Glomerular visceral epithelial cell (primary cell): ENCODE measurements at regions not wholly inside any gene's neighbourhood (a gene's known extent, or its start where the extent isn't known, plus 50 kb on each side); places are given as distances from the start of the nearest gene placed in this dataset.

Experiments
- DNase-seq: peaks from one replicate; pipeline ENCODE4 v3.0.0-alpha.2; 2016; ENCODE audit errors: extremely low spot score

DNA sequence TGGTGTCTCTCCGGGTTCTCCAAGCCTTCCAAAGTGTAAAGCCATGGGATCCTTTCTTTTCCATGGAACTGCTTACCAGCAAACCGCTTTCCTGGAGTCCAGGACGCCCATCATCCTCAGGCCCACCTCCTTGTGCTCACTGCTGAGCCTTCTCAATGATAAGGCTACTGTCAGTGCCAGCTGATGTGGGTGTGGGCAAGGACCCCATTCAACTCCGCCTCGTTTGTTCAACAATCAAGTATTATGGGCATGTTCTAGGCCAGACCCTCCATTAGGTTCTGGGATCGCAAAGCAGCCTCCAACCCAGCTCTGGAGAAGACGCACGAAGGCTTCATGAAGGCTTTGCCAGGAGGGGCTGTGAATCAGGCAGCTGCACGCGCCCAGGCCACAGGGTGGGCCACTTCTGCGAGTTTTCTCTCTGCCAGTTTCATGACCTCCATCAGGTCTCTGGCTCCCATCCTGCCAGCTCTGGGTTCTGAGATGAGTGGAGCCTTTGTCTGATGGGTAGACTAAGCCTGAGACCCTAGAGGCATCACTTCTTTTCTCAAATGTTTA, 177.1 kb downstream of the MRPL14 start:
- no peak for DNase-seq

DNA sequence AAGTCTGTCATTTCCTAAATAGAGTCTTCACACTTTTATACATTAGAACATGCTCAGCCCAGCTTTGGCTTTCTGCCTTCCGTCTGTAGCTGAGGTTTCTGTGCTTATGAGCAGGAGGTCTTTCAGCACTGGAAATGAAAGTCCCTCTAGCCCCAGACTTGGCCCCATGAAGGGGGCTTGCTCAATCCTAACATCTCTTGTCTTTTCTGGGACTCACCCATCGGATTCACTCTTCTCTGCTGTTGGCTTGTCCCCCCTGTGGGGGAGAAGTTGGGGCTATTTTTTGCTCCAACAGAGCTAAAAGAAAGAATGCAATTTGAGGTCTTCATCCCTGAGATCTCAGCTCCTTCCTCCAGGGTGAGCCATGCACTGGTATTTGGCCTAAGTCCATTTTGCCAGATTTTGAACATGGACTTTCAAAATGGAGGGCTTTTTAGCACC, 177.7 kb downstream of the MRPL14 start:
- peak; percentile 34 for DNase-seq

DNA sequence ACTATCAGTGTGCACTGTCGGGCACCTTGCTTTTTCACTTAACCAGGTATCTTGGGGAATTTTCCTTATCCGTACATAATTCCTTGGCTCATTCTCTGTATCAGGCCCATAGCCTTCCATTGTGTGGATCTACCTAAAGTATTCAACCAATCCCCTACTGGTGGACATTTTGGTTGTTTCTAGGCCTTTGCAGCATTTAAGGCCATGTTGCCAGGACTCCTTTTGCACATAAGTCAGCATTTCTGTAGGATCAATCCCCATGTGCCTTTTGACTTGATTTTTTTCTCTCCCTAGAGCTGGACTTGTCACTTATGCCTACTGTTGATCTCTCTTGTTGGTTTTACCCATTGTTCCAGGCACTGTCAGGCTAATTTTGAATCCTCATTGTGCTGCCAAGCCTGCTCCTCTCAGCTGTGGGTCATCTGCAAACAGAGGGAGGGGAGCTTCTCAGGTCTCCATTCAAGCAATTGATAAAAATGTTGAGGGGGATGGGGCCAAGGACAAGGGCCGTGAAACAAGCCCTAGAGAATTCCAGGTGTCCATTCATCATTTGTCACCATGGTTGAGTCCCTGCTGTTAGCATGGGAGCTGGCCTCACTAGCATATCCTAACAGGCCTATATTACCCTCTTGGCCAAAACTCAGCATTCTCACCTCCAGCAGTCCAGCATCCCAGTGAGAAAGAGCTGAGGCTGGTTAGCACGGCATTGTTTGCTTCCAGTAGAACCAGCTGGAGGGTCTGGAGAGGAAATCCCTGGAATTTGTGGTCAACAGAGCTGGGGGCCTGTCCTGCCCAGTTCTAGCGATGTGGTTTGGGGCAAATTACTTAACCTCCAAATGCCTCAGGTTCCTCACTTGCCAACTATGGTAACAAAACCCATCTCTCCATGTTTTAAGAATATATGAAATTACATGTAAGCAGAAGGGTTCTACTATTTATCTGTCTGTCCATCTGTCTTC, 178.4 kb downstream of the MRPL14 start:
- peak; percentile 91 for DNase-seq

DNA sequence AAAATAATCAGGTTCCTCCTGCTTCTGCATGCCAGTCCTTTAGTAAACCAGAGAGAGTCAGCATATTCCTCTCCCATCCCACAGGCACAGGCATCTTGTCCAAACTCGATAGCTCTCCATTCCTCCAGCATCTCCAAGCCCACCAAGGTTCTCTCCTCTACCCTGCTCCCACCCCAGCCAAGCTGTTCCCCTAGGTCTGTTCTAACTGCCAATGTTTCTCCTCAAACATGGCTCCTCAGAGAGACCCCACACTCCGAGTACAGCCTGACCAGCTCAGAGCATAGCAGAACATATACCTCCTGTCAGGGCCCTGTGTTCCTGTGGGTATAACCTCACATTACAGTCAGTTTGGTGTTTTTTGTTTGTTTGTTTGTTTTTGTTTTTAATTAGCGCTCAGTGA, 177.8 kb downstream of the VEGFA start:
- DNase-seq = no peak

DNA sequence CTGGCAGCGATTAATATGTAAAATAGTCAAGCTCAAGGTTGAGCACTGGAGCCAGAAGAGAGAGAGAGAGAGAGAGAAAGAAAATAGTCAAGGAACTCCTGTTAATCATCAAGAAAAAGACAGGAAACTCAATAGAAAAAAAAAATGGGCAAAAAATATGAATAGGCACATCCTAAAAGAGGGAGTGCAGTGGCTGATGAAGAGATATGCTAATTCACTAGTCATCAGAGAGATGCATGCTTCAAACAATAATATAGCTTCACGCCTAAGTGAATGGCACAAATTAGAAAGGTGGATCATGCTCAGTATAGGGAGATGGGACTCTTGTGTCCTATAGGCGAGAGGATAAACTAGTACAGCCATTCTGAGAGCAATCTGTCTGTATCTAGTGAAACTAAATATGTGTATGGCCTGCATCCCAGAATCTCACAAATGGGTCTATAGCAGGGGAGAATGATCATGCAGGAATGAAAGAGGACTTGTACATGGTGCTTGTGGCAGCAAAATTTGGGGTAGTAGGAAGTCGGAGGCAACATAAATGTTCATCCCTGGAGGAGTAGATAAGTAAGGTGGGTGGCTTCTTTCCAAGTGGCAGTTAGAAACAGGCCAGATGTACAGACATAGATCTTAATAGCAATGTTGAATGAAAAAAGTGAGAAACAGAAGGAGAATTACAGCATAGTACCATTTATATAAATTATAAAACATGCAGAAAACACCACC, 176.8 kb downstream of the VEGFA start:
- DNase-seq = no peak

DNA sequence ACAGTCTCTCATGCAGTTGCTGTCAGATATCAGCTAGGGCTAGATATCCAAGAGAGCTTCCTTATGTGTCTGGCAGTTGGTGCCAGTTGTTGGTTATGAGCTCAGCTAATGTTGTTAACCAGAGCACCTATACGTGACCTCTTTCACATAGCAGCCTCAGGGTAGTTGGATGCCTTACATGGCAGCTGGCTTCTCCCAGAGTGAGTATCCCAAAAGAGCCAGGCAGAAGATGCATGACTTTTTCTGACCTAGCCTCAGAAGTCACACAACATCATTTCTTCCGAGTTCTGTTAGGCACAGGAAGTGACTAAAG, 175.7 kb downstream of the VEGFA start:
- no peak for DNase-seq

DNA sequence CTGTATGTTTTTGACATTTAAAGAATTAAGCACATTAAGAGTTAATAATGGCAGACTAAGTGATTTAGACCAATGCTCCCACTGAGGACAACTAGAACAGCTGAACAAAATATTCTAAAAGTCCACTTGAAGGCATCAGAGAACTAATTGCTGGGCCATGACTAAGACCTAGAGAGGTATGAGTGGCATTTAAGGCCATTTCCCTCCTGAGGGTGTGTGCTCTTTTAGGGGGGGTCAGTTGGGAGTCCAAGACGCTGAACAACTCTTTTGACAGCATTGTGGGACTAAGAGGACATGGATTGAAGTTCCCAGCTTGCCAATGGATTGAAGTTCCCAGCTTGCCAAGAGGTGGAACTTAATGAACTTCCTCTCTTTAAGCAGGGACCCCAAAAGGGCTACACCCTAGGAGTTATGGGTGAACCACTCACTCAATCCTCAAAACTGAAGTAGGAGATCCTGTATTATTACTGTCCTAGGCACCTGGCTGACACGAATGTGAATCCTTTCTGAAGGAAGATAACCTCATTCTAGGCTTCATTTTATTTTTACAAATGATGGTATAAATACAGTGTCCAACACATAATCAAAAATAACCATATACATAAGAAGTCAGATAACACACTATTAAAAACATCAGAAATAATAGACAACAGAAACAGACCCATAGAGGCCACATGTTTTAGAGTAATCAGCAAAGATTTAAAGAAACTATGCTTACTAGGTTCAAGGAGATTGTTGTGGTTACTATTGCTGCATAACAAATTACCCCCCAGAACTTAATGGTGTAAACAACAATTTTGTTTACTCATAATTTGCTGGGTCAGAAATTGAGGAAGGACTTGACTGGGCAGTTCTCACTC, 175.1 kb downstream of the VEGFA start:
- no peak for DNase-seq

DNA sequence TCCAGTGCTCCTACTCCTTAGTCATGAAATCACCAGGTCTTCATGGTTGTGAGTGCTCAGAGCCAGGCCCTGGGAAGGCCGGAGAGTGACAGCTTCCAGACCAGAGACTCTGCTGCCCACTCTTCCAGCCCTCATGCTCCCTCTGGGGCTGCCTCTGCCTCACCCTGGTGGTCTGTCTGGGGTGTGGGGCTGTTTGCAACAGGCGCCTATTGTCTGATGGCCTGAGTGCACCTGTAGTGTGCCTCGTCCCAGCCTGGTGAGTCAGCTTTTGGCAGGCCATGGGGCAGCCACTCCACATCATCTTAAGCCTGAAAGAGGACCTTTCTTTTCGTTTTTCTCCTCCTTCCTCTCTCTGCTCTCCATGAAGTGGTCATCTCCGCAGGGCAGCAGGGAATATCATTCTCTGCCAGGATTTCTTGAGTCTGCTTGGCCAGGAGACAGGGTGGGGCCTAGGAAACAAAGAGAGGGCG, 173.8 kb downstream of the VEGFA start:
- DNase-seq = no peak

DNA sequence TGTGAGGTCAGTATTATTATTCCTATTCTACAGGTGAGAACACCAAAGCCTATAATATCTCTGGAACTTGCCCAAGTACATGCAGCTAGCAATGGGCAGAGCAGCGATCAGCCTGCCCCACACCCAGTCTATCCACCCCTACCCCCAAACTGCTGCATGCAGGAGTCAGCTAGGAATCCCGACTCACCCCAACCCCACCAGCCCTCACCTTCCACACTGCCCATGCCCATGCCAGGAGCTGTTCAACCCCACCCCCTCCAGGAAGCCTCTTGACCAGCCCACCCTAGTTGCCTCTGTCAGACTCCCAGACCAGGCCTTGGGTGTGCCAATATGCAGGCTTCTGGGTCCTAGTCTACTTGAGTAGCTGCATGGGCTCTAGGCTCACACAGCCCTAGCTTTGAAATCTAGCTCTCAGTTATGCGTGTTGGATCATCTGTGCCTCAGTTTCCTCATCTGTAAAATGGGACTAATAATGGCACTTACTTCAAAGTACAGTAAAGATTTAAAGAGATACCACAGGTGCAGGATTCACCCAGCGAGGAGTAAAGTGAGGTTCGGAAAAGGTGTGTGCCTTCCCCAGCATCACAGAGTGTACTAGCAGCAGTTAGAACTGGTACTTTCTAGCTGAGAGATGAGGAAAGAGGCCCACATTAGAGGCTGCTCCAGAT, 173.2 kb downstream of the VEGFA start:
- DNase-seq = no peak

DNA sequence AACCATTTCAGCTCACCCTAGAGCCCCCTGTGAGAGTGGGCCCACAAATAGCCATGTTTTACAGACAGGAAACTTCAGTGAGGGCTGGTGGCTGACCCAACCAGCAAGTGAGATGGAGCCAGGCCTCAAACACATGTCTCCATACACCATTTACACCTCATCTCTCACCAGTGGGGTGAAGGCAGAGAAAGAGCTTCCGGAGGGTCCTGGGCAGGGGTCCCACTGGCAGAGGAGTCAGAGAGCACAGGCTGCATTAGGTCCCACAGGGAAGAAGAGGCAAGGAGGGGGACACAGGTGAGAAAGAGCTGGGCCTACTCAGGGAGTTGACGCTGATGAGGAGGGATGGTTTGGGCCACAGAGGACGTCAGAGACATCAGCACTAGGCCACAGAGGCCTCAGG, 172.6 kb downstream of the VEGFA start:
- no peak for DNase-seq

DNA sequence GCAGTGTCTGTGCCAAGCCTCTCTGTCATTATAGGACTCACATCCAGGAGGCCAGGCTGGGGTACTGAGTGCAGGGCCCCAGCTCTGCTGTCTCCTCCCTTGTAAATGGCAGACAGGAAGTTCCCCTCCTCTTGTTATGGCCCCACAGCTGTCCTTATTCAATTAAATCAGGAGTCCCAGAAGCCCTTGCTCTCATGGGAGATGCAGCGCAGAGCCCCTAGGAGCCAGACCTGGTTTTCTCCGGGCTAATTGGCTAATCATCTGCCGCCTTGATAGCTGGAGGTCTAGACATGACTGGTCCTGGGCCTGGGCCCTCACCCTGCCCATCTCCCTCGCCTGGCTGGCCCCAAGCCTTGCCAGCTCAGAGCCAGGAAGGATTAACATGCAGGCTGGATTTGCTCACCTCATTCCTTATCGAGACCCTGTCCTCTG, 172.0 kb downstream of the VEGFA start:
- DNase-seq = no peak

DNA sequence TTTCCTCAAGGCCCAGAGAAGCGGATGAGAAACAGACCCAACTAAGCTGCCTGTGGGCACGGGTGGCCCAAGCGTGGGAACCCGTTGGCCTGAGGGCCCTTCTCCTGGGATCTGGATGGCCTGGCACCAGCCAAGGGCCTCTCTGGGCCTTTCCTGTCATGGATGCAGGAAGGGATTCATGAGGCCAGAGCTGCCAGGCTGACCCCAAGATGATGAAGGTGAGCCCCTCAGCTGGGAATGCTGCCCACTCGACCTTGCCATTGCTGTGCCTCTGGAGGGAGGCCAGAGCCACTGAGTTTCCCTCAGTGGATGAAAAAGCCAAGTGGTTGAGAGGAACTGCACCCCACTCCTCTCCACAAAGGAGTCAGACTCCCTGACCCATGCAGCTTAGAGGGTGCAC, 171.2 kb downstream of the VEGFA start:
- DNase-seq = no peak

DNA sequence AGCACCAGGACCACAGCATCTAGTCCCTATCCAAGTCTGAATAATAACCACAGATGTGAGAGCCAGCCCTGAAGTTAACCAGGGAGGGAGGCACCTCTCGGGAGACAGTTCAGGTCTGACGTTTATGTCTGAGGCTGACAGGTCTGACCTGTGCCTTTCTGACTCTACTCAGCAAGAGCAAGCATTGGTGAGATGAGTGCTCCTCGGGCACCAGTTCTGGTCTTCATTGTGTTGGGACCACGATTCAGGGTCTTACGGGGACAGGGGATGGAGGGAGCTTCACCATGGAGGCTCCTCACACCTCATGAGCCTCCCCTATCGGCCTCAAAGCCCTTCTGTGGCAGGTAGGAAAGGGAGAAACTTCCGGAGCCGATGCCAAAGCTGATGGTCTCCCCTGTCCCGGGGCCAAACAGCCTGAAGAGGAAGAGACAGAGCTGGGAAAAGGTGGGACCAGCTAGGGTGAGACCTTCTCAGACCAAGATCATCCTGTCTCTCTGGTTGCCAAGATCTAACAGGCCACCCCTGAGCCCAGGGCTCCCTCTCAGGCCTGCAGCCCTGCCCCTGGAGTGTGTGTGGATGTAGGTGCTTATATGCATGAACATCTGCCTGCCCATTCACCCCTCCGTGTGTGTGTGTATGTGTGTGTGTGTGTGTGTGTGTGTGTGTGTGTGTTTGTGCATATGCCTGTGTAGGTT, 170.5 kb downstream of the VEGFA start:
- DNase-seq = no peak

DNA sequence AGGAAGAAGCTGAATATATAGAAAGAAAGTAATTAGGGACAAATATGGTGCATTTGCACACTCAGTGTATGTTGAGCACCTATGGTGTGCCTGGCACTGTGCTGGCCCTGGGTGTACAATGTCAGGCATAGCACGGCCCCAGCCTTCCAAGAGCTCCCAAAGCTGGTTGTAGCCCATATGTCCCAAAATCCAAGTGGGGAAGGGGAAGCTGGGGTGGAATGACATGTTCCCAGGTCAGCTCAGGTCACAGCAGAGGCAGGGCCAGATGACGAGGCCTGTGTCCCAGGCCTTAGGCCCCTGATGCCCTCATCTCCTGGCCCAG, 170.0 kb downstream of the VEGFA start:
- no peak for DNase-seq

DNA sequence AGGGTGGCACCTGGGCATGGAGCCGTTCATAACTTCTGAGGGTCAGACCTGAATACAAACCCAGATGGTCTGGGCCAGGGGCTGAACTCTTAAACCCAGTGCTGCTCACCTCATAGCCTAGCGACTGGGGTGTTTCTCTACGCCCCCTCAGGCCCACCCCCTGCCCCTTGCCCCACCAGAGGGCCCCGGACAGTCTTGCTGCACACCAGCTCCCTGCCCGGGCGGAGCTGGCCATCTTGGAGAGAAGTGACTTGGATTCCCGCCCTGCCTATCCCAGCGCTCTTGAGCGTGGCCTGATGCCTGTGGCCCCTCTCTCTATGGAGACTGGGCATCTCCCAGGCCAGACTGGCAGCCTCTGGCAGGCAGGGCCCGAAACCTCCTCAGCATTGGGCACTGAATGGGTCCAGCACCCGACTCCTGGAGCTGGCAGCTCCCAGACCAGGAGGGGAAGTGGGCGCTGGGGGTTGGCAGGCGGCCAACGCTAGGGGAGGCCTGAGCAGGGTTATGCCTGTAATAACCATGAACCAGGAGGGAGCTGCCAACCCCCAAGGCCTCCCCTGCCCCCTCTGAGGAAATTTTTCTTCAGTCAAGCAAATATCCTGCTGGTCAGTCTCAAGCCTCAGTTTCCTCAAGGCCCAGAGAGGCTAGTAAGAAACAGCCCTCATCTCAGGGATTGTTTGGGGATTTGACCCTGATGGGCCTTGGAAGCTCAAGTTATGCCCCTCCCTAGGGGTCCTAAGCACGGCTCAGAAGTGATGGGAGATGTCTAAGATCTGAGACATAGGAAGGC, 169.5 kb downstream of the VEGFA start:
- DNase-seq = no peak

DNA sequence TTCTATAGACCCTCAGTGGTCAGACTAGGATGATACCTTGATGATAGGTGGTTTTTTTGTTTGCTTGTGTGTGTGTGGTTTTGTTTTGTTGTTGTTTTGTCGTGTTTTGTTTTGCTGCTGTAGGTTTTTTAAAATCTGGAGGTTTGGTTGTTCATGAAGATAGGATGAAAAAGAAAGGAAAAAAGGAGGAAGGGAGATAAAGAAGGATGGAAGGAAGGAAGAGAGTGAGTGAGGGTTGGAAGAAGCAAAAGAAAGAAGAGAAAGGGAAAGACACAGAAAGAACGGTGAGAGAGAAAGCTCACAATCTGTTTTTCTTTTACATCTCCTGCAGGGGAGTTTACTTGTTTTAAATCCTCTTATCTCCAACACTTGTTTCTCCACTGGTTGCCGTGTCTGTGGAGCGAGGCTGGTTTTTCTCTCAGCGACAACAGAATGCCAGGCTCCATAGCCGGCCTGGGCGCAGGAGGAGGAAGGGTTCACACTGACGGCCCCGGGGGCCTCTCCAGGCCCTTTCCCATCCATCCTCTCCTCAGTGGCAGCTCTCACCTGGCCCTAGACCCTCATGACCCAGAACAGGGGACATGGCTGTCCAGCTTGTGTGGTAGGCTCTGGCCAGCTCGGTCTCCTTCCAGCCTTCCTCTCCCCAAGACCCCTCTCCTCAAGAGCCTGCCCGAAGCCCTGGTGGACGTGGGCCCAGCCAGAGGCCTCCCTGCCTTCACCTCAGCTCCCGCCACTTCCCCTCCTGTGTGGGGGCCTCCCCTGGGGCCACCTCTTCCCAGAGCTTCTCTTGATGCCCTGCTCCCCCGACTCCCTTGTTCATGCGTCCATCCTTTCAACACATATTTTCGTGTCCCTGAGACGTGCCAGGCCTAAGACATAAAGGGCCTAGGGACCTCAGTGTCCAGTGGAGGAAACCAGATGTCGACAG, 168.4 kb downstream of the VEGFA start:
- DNase-seq = no peak

DNA sequence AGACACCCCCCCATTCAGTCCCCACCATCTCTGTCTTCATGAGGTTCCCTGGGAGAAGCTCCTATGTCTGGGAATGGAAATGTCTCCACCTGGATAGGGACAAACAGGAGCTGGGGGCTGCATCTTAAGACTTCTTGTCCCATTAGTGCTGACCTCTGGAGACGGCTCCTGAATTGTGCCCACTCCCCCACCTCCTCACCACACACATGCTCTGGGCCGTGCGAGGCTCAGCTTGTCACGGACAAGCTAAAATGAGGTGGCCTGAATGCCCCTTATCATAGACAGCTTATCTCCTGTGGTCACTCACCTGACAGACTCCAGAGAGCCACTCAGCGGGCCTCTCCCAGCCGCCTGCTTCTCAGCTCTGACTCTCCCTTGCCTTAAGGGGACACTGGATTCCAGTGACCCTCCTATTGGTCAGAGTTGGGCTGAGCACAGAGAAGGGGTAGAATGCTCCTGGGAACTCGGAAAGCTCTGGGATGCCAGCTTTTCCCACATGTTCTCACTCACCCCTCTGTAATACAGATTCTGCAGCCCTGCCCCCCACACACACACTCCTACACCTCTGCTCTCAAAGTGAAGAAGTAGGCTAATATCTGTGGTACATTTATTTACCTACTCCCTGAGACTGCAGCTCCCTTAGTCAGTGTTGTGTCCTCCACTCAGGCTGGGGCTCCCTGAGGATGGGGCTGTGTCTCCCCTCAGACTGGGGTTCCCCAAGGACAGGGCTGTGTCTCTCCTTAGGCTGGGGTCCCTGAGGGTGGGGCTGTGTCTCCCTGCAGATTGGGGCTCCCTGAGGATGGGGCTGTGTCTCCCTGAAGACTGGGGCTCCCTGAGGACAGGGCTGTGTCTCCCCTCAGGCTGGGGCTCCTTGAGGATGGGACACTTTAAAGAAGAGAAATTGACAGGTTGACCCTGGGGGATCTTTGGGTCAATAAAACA, 167.5 kb downstream of the VEGFA start:
- no peak for DNase-seq

DNA sequence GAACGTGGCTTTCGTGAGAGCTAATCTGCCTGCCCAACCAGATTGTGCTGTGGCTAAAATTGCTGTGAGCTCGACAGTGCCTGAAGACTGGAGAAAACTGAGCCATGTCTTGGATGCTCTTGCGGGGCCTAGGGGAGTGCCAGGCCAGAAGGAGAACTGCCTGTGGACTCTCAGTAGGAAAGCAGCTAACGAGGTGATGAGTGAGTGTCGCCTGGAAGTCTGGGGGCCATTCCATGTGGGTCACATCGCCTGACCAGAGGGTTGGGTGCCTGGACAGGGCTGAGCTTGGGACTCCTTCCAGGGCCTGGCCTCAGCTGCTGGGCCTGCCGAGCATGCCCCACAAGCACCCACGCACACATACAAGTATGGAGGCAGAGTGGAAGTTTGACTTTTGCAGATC, 166.5 kb downstream of the VEGFA start:
- DNase-seq = no peak
